ENCODE measurements at regions not wholly inside any gene's neighbourhood (a gene's known extent, or its start where the extent isn't known, plus 50 kb on each side); places are given as distances from the start of the nearest gene placed in this dataset.

DNA sequence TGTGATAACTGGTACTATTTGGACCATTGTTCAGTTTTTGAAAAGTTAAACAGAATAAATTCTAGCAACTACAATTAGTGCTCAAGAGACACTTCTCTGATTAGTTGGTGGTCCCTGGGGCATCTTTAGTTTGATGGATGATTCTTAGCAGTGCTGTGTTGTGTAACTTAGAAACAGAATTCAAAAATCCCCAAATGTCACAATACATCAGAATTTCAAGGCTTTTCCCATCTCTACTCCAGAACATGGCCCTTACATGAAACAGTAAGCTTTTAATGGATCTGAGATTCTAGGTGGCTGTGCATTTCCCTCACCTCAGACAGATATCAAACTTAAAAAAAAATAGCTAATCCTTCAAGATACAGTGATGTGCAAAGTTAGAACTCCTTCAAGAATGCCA lies 104.4 kb upstream of the CXCL13 start:
- POLR2A ChIA-PET (ENCODE audit: unreplicated experiment): no interaction called here
- no peaks in the 10 kb centered on the region for H3K79me2 ChIP-seq (ENCODE audit: low read depth)

DNA sequence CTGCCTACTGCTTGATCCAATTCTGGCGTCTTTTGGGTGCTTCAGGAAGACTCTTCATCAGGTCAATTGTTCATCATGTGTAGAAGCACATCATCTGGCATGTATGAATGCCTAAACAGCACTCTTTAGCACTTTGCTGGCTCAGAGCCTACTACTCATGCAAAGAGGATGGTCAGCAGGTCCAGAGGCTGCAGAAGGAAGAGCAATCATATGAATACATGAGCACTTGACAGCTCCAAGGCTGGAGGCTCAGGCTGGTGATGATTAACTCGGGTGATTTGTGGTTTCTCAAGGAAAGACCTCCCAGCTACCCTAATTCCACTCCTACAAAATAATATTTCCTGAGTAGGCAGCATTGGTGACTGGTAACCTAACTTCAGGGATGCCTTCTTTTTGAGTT lies 103.8 kb upstream of the CXCL13 start:
- no peaks in the 10 kb centered on the region for H3K27me3 ChIP-seq (ENCODE audit: insufficient read depth, low read depth)
- no peak overlapping the region for H3K27ac ChIP-seq
- POLR2A ChIA-PET (ENCODE audit: unreplicated experiment): no interaction called here
- H2AFZ ChIP-seq: no peak overlapping the region
- H3K9me3 ChIP-seq (ENCODE audit: insufficient read depth, low read depth): no peaks in the 10 kb centered on the region
- H3K4me2 ChIP-seq: no peak overlapping the region
- intact Hi-C loops (cut with micrococcal nuclease; ENCODE audit: unreplicated experiment): no loop called here
- H3K36me3 ChIP-seq (ENCODE audit: low read depth): no peaks in the 10 kb centered on the region
- no peaks in the 10 kb centered on the region for H3K9me2 ChIP-seq (ENCODE audit: insufficient read depth)
- no peaks in the 10 kb centered on the region for H4K20me1 ChIP-seq (ENCODE audit: insufficient read depth)
- no peaks in the 10 kb centered on the region for H3F3A ChIP-seq (ENCODE audit: insufficient read depth, low read depth)
- no peak for DNase-seq
- TF ChIP-seq, protein P1, sequence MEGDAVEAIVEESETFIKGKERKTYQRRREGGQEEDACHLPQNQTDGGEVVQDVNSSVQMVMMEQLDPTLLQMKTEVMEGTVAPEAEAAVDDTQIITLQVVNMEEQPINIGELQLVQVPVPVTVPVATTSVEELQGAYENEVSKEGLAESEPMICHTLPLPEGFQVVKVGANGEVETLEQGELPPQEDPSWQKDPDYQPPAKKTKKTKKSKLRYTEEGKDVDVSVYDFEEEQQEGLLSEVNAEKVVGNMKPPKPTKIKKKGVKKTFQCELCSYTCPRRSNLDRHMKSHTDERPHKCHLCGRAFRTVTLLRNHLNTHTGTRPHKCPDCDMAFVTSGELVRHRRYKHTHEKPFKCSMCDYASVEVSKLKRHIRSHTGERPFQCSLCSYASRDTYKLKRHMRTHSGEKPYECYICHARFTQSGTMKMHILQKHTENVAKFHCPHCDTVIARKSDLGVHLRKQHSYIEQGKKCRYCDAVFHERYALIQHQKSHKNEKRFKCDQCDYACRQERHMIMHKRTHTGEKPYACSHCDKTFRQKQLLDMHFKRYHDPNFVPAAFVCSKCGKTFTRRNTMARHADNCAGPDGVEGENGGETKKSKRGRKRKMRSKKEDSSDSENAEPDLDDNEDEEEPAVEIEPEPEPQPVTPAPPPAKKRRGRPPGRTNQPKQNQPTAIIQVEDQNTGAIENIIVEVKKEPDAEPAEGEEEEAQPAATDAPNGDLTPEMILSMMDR (conservative IDR thresholded peaks at IDR 0.05): no peak
- TF ChIP-seq EZH2 (IDR thresholded peaks at IDR 0.05; ENCODE audit: low read depth): no peak
- no peaks in the 10 kb centered on the region for H3K4me1 ChIP-seq (replicated peaks; ENCODE audit: insufficient read depth)
- H3K4me3 ChIP-seq: no peak overlapping the region
- CTCF ChIA-PET: no interaction called here
- no TSS peak for BruUV-seq (replicated peaks)
- no peaks in the 10 kb centered on the region for H3K79me2 ChIP-seq (ENCODE audit: low read depth)

More for the DNA sequence above, 104.4 kb upstream of the CXCL13 start:
- H3K9me2 ChIP-seq (ENCODE audit: insufficient read depth): no peaks in the 10 kb centered on the region
- TF ChIP-seq, protein P1 (conservative IDR thresholded peaks at IDR 0.05): no peak
- TF ChIP-seq EZH2 (IDR thresholded peaks at IDR 0.05; ENCODE audit: low read depth): no peak
- no peaks in the 10 kb centered on the region for H3F3A ChIP-seq (ENCODE audit: insufficient read depth, low read depth)
- H3K4me3 ChIP-seq: no peak overlapping the region
- no peaks in the 10 kb centered on the region for H3K27me3 ChIP-seq (ENCODE audit: insufficient read depth, low read depth)
- no peak overlapping the region for H3K4me2 ChIP-seq
- H2AFZ ChIP-seq: no peak overlapping the region
- BruUV-seq (replicated peaks): no TSS peak
- no peaks in the 10 kb centered on the region for H4K20me1 ChIP-seq (ENCODE audit: insufficient read depth)
- no peaks in the 10 kb centered on the region for H3K9me3 ChIP-seq (ENCODE audit: insufficient read depth, low read depth)
- no peaks in the 10 kb centered on the region for H3K4me1 ChIP-seq (replicated peaks; ENCODE audit: insufficient read depth)
- DNase-seq: no peak
- no peaks in the 10 kb centered on the region for H3K36me3 ChIP-seq (ENCODE audit: low read depth)
- H3K27ac ChIP-seq: no peak overlapping the region
- intact Hi-C loops (cut with micrococcal nuclease; ENCODE audit: unreplicated experiment): no loop called here
- CTCF ChIA-PET: no interaction called here

DNA sequence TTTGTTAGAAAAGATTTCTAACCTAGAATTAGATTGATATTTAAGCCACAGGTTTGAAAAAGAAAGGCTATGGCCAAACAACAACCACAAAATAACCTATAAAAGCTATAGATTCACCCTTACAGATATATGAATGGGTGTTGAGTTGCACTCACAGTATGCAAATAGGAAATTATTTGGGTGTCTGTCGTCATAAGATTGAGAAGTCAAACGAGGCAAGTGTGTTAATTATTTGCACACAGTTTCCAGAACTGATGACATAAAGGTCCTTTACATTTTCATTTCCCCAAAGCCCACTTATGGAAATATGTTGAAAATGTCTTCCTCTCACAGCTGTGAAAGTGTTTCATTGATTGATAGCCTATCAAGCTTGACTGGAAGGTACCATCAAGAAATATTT lies 101.2 kb upstream of the CXCL13 start:
- POLR2A ChIA-PET (ENCODE audit: unreplicated experiment): no interaction called here
- BruUV-seq (replicated peaks): no TSS peak

More for the DNA sequence above, 101.2 kb upstream of the CXCL13 start:
- H3K27me3 ChIP-seq (ENCODE audit: insufficient read depth, low read depth): no peaks in the 10 kb centered on the region
- no peak overlapping the region for H3K4me3 ChIP-seq
- no peaks in the 10 kb centered on the region for H3K4me1 ChIP-seq (replicated peaks; ENCODE audit: insufficient read depth)
- no peaks in the 10 kb centered on the region for H3K36me3 ChIP-seq (ENCODE audit: low read depth)
- H4K20me1 ChIP-seq (ENCODE audit: insufficient read depth): no peaks in the 10 kb centered on the region
- H2AFZ ChIP-seq: no peak overlapping the region
- CTCF ChIA-PET: no interaction called here
- no peaks in the 10 kb centered on the region for H3K79me2 ChIP-seq (ENCODE audit: low read depth)
- no peaks in the 10 kb centered on the region for H3K9me3 ChIP-seq (ENCODE audit: insufficient read depth, low read depth)
- intact Hi-C loops (cut with micrococcal nuclease; ENCODE audit: unreplicated experiment): no loop called here
- no peaks in the 10 kb centered on the region for H3F3A ChIP-seq (ENCODE audit: insufficient read depth, low read depth)
- no peak for TF ChIP-seq EZH2 (IDR thresholded peaks at IDR 0.05; ENCODE audit: low read depth)
- TF ChIP-seq, protein P1 (conservative IDR thresholded peaks at IDR 0.05): no peak
- no peak overlapping the region for H3K4me2 ChIP-seq
- no peak overlapping the region for H3K27ac ChIP-seq
- no peaks in the 10 kb centered on the region for H3K9me2 ChIP-seq (ENCODE audit: insufficient read depth)
- no peak for DNase-seq

All from PC-9 (cell line).